HEK293 (cell line): ENCODE measurements at regions not wholly inside any gene's neighbourhood (a gene's known extent, or its start where the extent isn't known, plus 50 kb on each side); places are given as distances from the start of the nearest gene placed in this dataset.
A peak's percentile ranks its signal among the peaks of the same experiment; 100 is the strongest.

Source experiments
- CTCF ChIA-PET: fragments of 350-600 bp; formaldehyde crosslinking; extraction: SDS; loops from one replicate; lab custom pipeline; 2021; ENCODE audit warnings: antibody characterized with exemption; lab: Yijun Ruan, JAX
- POLR2A ChIA-PET: fragments of 300-600 bp; formaldehyde crosslinking; extraction: SDS; loops from one replicate; lab custom pipeline; 2020; ENCODE audit warnings: antibody characterized with exemption, inconsistent platforms; lab: Yijun Ruan, JAX
- H3K27ac ChIP-seq: fragments of 200-500 bp; sonication (Bioruptor generic); 2 replicates; pipeline ENCODE4 v1.5.1; 2014; ENCODE audit warnings: low read depth, low read length, control low read depth, inconsistent platforms; ENCODE audit errors: extremely low read depth
- H3K36me3 ChIP-seq, 2 experiments: fragments of 200-500 bp in 1 of 2; sonication (Bioruptor generic) in 1 of 2; 1 replicate in 1 of 2; 2 replicates in 1 of 2; pipeline ENCODE4 v1.5.1; 2014 to 2017; ENCODE audit warnings: inconsistent platforms in 2 of 2, low read length in 2 of 2; ENCODE audit not compliant: control insufficient read depth in 2 of 2, insufficient read depth in 1 of 2
- H3K4me1 ChIP-seq: fragments of 200-500 bp; sonication (Bioruptor generic); 2 replicates; pipeline ENCODE4 v1.5.1; 2014; ENCODE audit warnings: mild to moderate bottlenecking, low read length, inconsistent platforms; ENCODE audit not compliant: control insufficient read depth, insufficient read depth
- H3K4me3 ChIP-seq: 2 replicates; pipeline ENCODE4 v1.5.1; 2011; ENCODE audit warnings: low read depth, mild to moderate bottlenecking, control low read depth, low read length, moderate library complexity
- H3K9me3 ChIP-seq: fragments of 200-500 bp; sonication (Bioruptor generic); 2 replicates; pipeline ENCODE4 v1.5.1; 2014; ENCODE audit warnings: low read depth, low read length, inconsistent platforms; ENCODE audit not compliant: control insufficient read depth, insufficient read depth
- GFI1B ChIP-seq: fragments of 450-650 bp; formaldehyde crosslinking; IDR thresholded peaks from 2 replicates; pipeline ENCODE4 v1.5.1; 2016; ENCODE audit warnings: missing biosample characterization, missing genetic modification characterization
- SCRT2 ChIP-seq: fragments of 450-650 bp; formaldehyde crosslinking; IDR thresholded peaks from 2 replicates; pipeline ENCODE4 v1.5.1; 2016; ENCODE audit warnings: missing biosample characterization, missing genetic modification characterization
- SETDB1 ChIP-seq: IDR thresholded peaks from one replicate; pipeline ENCODE4 v1.6.1; 2017; ENCODE audit warnings: mild to moderate bottlenecking, low read length, moderate library complexity, mixed read lengths; ENCODE audit not compliant: insufficient read length
- ZBTB44 ChIP-seq: fragments of 450-650 bp; IDR thresholded peaks from 2 replicates; pipeline ENCODE4 v1.5.1; 2018; ENCODE audit warnings: missing biosample characterization, mild to moderate bottlenecking, missing genetic modification characterization
- ZBTB49 ChIP-seq: fragments of 450-650 bp; formaldehyde crosslinking; IDR thresholded peaks from 2 replicates; pipeline ENCODE4 v1.5.1; 2016; ENCODE audit warnings: missing biosample characterization, missing genetic modification characterization, low read depth
- ZNF157 ChIP-seq: fragments of 450-650 bp; formaldehyde crosslinking; IDR thresholded peaks from 2 replicates; pipeline ENCODE4 v1.5.1; 2016; ENCODE audit warnings: missing biosample characterization, missing genetic modification characterization
- ZNF169 ChIP-seq: fragments of 450-650 bp; formaldehyde crosslinking; IDR thresholded peaks from 2 replicates; pipeline ENCODE4 v1.5.1; 2016; ENCODE audit warnings: missing biosample characterization, missing genetic modification characterization
- ZNF248 ChIP-seq: fragments of 450-650 bp; formaldehyde crosslinking; IDR thresholded peaks from 2 replicates; pipeline ENCODE4 v1.5.1; 2017; ENCODE audit warnings: missing biosample characterization, missing genetic modification characterization
- ZNF274 ChIP-seq, 2 experiments: fragments of 200-500 bp in 1 of 2; fragments of 450-650 bp in 1 of 2; sonication (Bioruptor generic) in 1 of 2; formaldehyde crosslinking in 1 of 2; IDR thresholded peaks; 2 replicates each; pipeline versions ENCODE4 v1.5.1 to v1.6.1; 2014 to 2016; ENCODE audit warnings: borderline replicate concordance in 1 of 2, inconsistent platforms in 1 of 2, low read length in 1 of 2, missing biosample characterization in 1 of 2, missing genetic modification characterization in 1 of 2
- ZNF416 ChIP-seq: fragments of 450-650 bp; formaldehyde crosslinking; IDR thresholded peaks from 2 replicates; pipeline ENCODE4 v1.5.1; 2016; ENCODE audit warnings: missing biosample characterization, missing genetic modification characterization
- ZNF518A ChIP-seq: fragments of 450-650 bp; formaldehyde crosslinking; conservative IDR thresholded peaks from 2 replicates; pipeline ENCODE4 v1.5.1; 2016; ENCODE audit warnings: low read depth, missing biosample characterization, missing genetic modification characterization
- ZNF660 ChIP-seq: fragments of 450-650 bp; IDR thresholded peaks from 2 replicates; pipeline ENCODE4 v1.5.1; 2018; ENCODE audit warnings: missing biosample characterization, mild to moderate bottlenecking, missing genetic modification characterization

GRCh38 chr7:35528381-35528977 is 166.5 kb downstream of the HERPUD2 start:
- no peak overlapping the region for H3K4me3 ChIP-seq
- no peaks in the 10 kb centered on the region for H3K9me3 ChIP-seq
- H3K27ac ChIP-seq: no peak overlapping the region
- CTCF ChIA-PET: interaction anchor here (0.8 to 0.9 kb wide), 2 partner anchors 9 to 10 kb away, joined by 5 read pairs; no protein-coding TSS in a partner anchor
- no peaks in the 10 kb centered on the region for H3K4me1 ChIP-seq
- POLR2A ChIA-PET: no interaction called here
- TF ChIP-seq SETDB1: no peak
- no peak for TF ChIP-seq ZNF157 (tag by site-specific recombination)
- no peak for TF ChIP-seq ZNF416 (tag by site-specific recombination)
- TF ChIP-seq ZNF274 (IDR thresholded peaks at IDR 0.05; ENCODE audit: low read length): no peak
- no peak for TF ChIP-seq ZNF274 (tag by site-specific recombination; IDR thresholded peaks at IDR 0.05; ENCODE audit: borderline replicate concordance)
- no peak for TF ChIP-seq ZNF169 (tag by site-specific recombination)
- no peak for TF ChIP-seq GFI1B (tag by site-specific recombination)
- no peak for TF ChIP-seq ZBTB49
- no peaks in the 10 kb centered on the region for H3K36me3 ChIP-seq

- H3K9me3 ChIP-seq: no peaks in the 10 kb centered on the region
- TF ChIP-seq SCRT2 (peak; percentile 78), ZNF518A (tag by site-specific recombination) (no peak)
- TF ChIP-seq, all 188 proteins: peak for 1
- no peaks in the 10 kb centered on the region for H3K36me3 ChIP-seq
- H3K27ac ChIP-seq: no peak overlapping the region
- no peak overlapping the region for H3K4me3 ChIP-seq
- CTCF ChIA-PET: no interaction called here
- POLR2A ChIA-PET: no interaction called here
- no peaks in the 10 kb centered on the region for H3K4me1 ChIP-seq
These were observed 168.3 kb downstream of the HERPUD2 start for GRCh38 chr7:35526645-35527044.

- no peaks in the 10 kb centered on the region for H3K9me3 ChIP-seq
- ChIA-PET CTCF (no interaction called here), POLR2A (no interaction called here)
- no peak overlapping the region for H3K4me3 ChIP-seq
- H3K36me3 ChIP-seq: no peaks in the 10 kb centered on the region
- no peak overlapping the region for H3K27ac ChIP-seq
- no peak for TF ChIP-seq ZBTB44 (tag by site-specific recombination)
- no peak for TF ChIP-seq ZNF248 (tag by site-specific recombination)
- TF ChIP-seq ZNF660 (tag by site-specific recombination): no peak
- no peaks in the 10 kb centered on the region for H3K4me1 ChIP-seq
These were observed 170.7 kb downstream of the HERPUD2 start for GRCh38 chr7:35524112-35524804.
